OCI-LY7 (cell line): ENCODE measurements at regions not wholly inside any gene's neighbourhood (a gene's known extent, or its start where the extent isn't known, plus 50 kb on each side); places are given as distances from the start of the nearest gene placed in this dataset.

Experiments used
- CTCF ChIP-seq: fragments of 200-600 bp; sonication (generic); conservative IDR thresholded peaks from 2 replicates; pipeline ENCODE4 v1.5.1; 2014; ENCODE audit warnings: mild to moderate bottlenecking, antibody characterized with exemption, low read length, moderate library complexity, mixed read lengths
- EZH2phosphoT487 ChIP-seq: fragments of 200-600 bp; sonication (generic); IDR thresholded peaks from 2 replicates; pipeline ENCODE4 v1.6.1; 2018; ENCODE audit warnings: low read depth, borderline replicate concordance, mild to moderate bottlenecking, mixed run types, antibody characterized with exemption, low read length, moderate library complexity, mixed read lengths

- TF ChIP-seq CTCF (no peak), EZH2phosphoT487 (no peak)
Observed at GRCh38 chr19:5218963-5219530, 121.6 kb downstream of the PTPRS start.
